NT2/D1 (cell line): ENCODE measurements at regions not wholly inside any gene's neighbourhood (a gene's known extent, or its start where the extent isn't known, plus 50 kb on each side); places are given as distances from the start of the nearest gene placed in this dataset.

Experiments used
- SUZ12 ChIP-seq: IDR thresholded peaks from 2 replicates; pipeline ENCODE4 v1.6.1; 2011; ENCODE audit not compliant: insufficient read length, insufficient read depth; ENCODE audit errors: extremely low read depth
- YY1 ChIP-seq: IDR thresholded peaks from 2 replicates; pipeline ENCODE4 v1.6.1; 2011; ENCODE audit not compliant: insufficient read length, insufficient read depth

GRCh38 chr9:87277346-87277745 is 220.3 kb upstream of the DAPK1 start:
- TF ChIP-seq SUZ12, result no peak
- no peak for TF ChIP-seq YY1
